Retinal pigment epithelial cell (primary cell): ENCODE measurements at regions not wholly inside any gene's neighbourhood (a gene's known extent, or its start where the extent isn't known, plus 50 kb on each side); places are given as distances from the start of the nearest gene placed in this dataset.

Experiments used
- DNase-seq: peaks from one replicate; pipeline ENCODE4 v3.0.0-alpha.2; 2010; ENCODE audit warnings: low read depth
- H3K4me3 ChIP-seq: 2 replicates; pipeline ENCODE4 v1.5.1; 2011; ENCODE audit warnings: mild to moderate bottlenecking, low read length, control low read depth, moderate library complexity
- CTCF ChIP-seq: conservative IDR thresholded peaks from 2 replicates; pipeline ENCODE4 v1.5.1; 2011; ENCODE audit warnings: low read depth, low read length, control low read depth, inconsistent platforms

- DNase-seq: no peak
- H3K4me3 ChIP-seq: no peak overlapping the region
- no peak for TF ChIP-seq CTCF
These were observed 86.6 kb upstream of the LEP start for GRCh38 chr7:128154504-128154903.

DNA sequence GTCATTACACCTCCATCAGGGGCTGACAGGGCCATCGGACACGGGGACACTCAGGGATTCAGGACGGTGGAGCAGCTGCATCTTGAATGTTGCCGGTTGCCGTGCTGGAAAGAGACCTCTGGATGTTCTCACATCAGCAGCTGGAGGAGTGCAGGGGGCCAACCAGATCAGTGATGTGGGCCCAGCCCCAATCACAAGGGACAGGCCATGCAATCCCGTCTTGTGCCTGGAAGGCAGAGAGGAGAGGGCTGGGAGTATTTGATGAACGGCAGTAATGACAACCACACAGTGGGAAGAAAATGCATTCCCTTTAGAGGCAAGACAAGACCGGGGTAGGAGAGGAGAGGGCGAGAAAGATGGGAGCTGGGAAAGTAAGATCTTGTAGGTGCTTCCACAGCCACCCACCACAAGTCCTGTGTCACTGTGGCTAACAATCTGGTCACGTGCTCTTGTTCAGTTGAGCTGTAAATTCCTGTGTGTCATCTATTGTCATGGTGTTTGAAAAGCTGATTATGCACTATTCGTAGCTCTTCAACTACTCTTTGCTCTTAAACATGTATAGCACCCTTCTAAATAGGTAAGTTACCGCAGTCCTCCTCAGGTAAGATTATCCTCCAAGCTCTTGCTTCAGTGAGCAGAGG, 85.9 kb upstream of the LEP start:
- DNase-seq: no peak
- TF ChIP-seq CTCF: no peak
- H3K4me3 ChIP-seq: no peak overlapping the region

- TF ChIP-seq CTCF: no peak
- no peak for DNase-seq
- no peak overlapping the region for H3K4me3 ChIP-seq
These were observed 83.2 kb upstream of the LEP start for GRCh38 chr7:128157906-128158305.

DNA sequence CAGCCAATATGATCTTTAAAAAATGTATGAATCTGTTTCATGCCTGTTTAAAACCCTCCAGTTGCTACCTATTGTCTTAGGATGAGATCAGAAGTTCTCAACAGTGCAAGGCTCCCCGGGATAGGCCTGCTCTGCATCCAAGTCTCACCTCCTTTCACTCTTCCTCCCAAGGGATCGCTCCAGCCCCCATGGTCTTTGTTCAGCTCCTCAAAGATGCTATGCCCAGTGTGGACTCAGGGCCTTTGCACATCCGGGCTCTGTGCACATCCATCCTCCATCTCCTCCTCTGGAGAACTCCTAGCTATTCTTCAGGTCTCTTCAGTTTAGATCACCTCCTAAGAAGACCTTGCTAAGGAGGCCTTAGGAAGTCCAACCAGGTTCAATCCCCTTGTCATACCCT, 82.7 kb upstream of the LEP start:
- TF ChIP-seq CTCF: no peak
- DNase-seq: no peak
- no peak overlapping the region for H3K4me3 ChIP-seq

DNA sequence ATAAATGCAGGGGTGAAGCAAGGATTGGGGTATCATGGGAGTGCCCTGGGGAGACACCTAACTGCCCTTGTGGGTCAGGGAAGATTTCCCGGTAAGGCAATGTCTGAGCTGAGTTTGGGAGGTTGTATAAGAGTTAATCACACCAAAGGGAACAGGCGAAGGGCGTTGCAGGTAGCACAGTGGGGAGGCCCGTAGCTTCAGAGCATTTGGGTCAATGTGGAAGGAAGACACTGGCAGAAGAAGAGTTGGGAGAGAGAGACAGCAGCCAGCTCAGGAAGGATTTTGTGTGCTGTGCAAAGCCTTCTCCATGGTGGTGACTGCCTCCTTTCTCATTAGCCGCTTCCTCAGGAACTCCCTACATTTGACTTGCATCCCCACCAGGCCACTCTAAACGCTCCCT, 80.8 kb upstream of the LEP start:
- H3K4me3 ChIP-seq: no peak overlapping the region
- TF ChIP-seq CTCF: no peak
- no peak for DNase-seq

- no peak overlapping the region for H3K4me3 ChIP-seq
- DNase-seq: no peak
- no peak for TF ChIP-seq CTCF
These were observed 79.5 kb upstream of the LEP start for GRCh38 chr7:128161466-128162125.

- no peak for DNase-seq
- no peak for TF ChIP-seq CTCF
- no peak overlapping the region for H3K4me3 ChIP-seq
These were observed 78.4 kb upstream of the LEP start for GRCh38 chr7:128162666-128163065.
